ENCODE measurements at regions not wholly inside any gene's neighbourhood (a gene's known extent, or its start where the extent isn't known, plus 50 kb on each side); places are given as distances from the start of the nearest gene placed in this dataset.

GRCh38 chr3:29072611-29073010 is 208.3 kb upstream of the RBMS3 start:
- Histone ChIP-seq H3K36me3 (ENCODE audit: control insufficient read depth, insufficient read depth, low read length) (no peaks in the 10 kb centered on the region), H3K4me3 (ENCODE audit: low read depth in 2 of 2, low read length in 2 of 2) (no peak overlapping the region), H3K4me1 (ENCODE audit: control insufficient read depth, insufficient read depth, low read length) (no peaks in the 10 kb centered on the region), H3K9me3 (ENCODE audit: control insufficient read depth, insufficient read depth, low read depth, low read length) (no peaks in the 10 kb centered on the region), H3K27ac (ENCODE audit: low read length) (no peak overlapping the region), H3K27me3 (ENCODE audit: control insufficient read depth, insufficient read depth, low read length) (no peaks in the 10 kb centered on the region)
- BruUV-seq (replicated peaks) = no TSS peak
- ATAC-seq (no peak), DNase-seq (ENCODE audit: low read depth, low spot score) (no peak)
- intact Hi-C loops (cut with micrococcal nuclease; ENCODE audit: unreplicated experiment) (no loop called here), in situ Hi-C loops (cut with HindIII; ENCODE audit: low pct_unique_long_range_greater_than_20kb, low sequenced_read_pairs) (no loop called here)
- CTCF ChIA-PET = no interaction called here
- no peak for TF ChIP-seq POLR2AphosphoS5 (IDR thresholded peaks at IDR 0.05; ENCODE audit: low read depth, low read length)
- no peak for TF ChIP-seq CTCF (IDR thresholded peaks at IDR 0.05)
- POLR2A ChIA-PET = interaction anchor here (0.7 kb wide), 1 partner anchor 502 kb away, joined by 3 read pairs; no protein-coding TSS in a partner anchor

DNA sequence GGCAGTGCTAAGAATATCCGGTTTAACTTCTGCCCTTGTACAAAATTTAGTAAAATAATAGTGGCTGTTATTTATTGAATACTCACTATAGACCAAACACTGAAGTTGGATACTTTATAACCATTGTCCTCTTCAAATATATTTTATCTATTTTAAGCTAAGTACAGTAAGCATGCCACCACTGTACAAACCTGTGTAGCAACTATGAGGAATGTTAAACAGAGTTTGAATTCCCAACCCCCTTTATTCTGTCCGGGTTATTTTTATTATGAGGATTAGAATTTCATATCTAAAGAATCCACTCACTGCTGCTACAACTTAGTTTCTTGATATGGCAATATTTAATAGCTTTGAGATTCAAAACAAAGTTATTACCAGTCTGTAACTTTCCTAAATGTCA is 203.5 kb upstream of the RBMS3 start:
- no TSS peak for BruUV-seq (replicated peaks)
- in situ Hi-C loops (cut with HindIII; ENCODE audit: low pct_unique_long_range_greater_than_20kb, low sequenced_read_pairs) (no loop called here), intact Hi-C loops (cut with micrococcal nuclease; ENCODE audit: unreplicated experiment) (no loop called here)
- Histone ChIP-seq H3K27me3 (ENCODE audit: control insufficient read depth, insufficient read depth, low read length) (no peaks in the 10 kb centered on the region), H3K4me1 (ENCODE audit: control insufficient read depth, insufficient read depth, low read length) (no peaks in the 10 kb centered on the region), H3K36me3 (ENCODE audit: control insufficient read depth, insufficient read depth, low read length) (no peaks in the 10 kb centered on the region), H3K9me3 (ENCODE audit: control insufficient read depth, insufficient read depth, low read depth, low read length) (no peaks in the 10 kb centered on the region), H3K4me3 (ENCODE audit: low read depth in 2 of 2, low read length in 2 of 2) (no peak overlapping the region), H3K27ac (ENCODE audit: low read length) (no peak overlapping the region)
- no peak for ATAC-seq
- CTCF ChIA-PET = no interaction called here
- POLR2A ChIA-PET = no interaction called here
- DNase-seq (ENCODE audit: low read depth, low spot score) = no peak
- no peak for TF ChIP-seq SIN3A (IDR thresholded peaks at IDR 0.05; ENCODE audit: borderline replicate concordance, insufficient read depth, low read depth, low read length)
- no peak for TF ChIP-seq POLR2AphosphoS5 (IDR thresholded peaks at IDR 0.05; ENCODE audit: low read depth, low read length)
- no peak for TF ChIP-seq CTCF (IDR thresholded peaks at IDR 0.05)
- no peak for TF ChIP-seq TCF7L2 (IDR thresholded peaks at IDR 0.05; ENCODE audit: low read depth, low read length)

GRCh38 chr3:29079358-29079757 is 201.5 kb upstream of the RBMS3 start:
- CTCF ChIA-PET = no interaction called here
- H3K36me3 ChIP-seq (ENCODE audit: control insufficient read depth, insufficient read depth, low read length) = no peaks in the 10 kb centered on the region
- H3K9me3 ChIP-seq (ENCODE audit: control insufficient read depth, insufficient read depth, low read depth, low read length) = no peaks in the 10 kb centered on the region
- DNase-seq (ENCODE audit: low read depth, low spot score) (no peak), ATAC-seq (no peak)
- TF ChIP-seq SIN3A (IDR thresholded peaks at IDR 0.05; ENCODE audit: borderline replicate concordance, insufficient read depth, low read depth, low read length) (no peak), POLR2AphosphoS5 (IDR thresholded peaks at IDR 0.05; ENCODE audit: low read depth, low read length) (no peak), REST (IDR thresholded peaks at IDR 0.05; ENCODE audit: insufficient read depth in 1 of 2, low read depth in 2 of 2, low read length in 1 of 2) (no peak), CTCF (IDR thresholded peaks at IDR 0.05) (no peak), TCF7L2 (IDR thresholded peaks at IDR 0.05; ENCODE audit: low read depth, low read length) (no peak)
- no peak overlapping the region for H3K4me3 ChIP-seq (ENCODE audit: low read depth in 2 of 2, low read length in 2 of 2)
- POLR2A ChIA-PET = no interaction called here
- no TSS peak for BruUV-seq (replicated peaks)
- H3K27me3 ChIP-seq (ENCODE audit: control insufficient read depth, insufficient read depth, low read length) = no peaks in the 10 kb centered on the region
- H3K27ac ChIP-seq (ENCODE audit: low read length) = no peak overlapping the region
- in situ Hi-C loops (cut with HindIII; ENCODE audit: low pct_unique_long_range_greater_than_20kb, low sequenced_read_pairs) (no loop called here), intact Hi-C loops (cut with micrococcal nuclease; ENCODE audit: unreplicated experiment) (no loop called here)
- H3K4me1 ChIP-seq (ENCODE audit: control insufficient read depth, insufficient read depth, low read length) = no peaks in the 10 kb centered on the region
